Gastroesophageal sphincter (tissue), 4 donors: ENCODE measurements at regions not wholly inside any gene's neighbourhood (a gene's known extent, or its start where the extent isn't known, plus 50 kb on each side); places are given as distances from the start of the nearest gene placed in this dataset.

Experiments
- ATAC-seq: fragments of 150-250 bp; one replicate; pipeline ENCODE4 v1.9.1; 2016; ENCODE audit warnings: mild to moderate bottlenecking, moderate library complexity
- H3K27ac ChIP-seq, 4 donors: fragments of 200-600 bp; sonication (generic) in 3 of 4; 1 replicate in 3 of 4; 2 replicates in 1 of 4; pipeline ENCODE4 v1.5.1; 2016 to 2019
- H3K27me3 ChIP-seq: fragments of 200-600 bp; sonication (generic); one replicate; pipeline ENCODE4 v1.5.1; 2019
- H3K36me3 ChIP-seq, 2 donors: fragments of 200-600 bp; sonication (generic); one replicate each; pipeline ENCODE4 v1.5.1; 2019; ENCODE audit warnings: control low read depth in 1 of 2
- H3K4me1 ChIP-seq, 3 donors: fragments of 200-600 bp; sonication (generic); 1 replicate in 2 of 3; 2 replicates in 1 of 3; pipeline ENCODE4 v1.5.1; 2016 to 2019; ENCODE audit warnings: control low read depth in 2 of 3
- H3K4me3 ChIP-seq, 2 donors: fragments of 200-600 bp; sonication (generic); one replicate each; pipeline ENCODE4 v1.5.1; 2019; ENCODE audit warnings: mild to moderate bottlenecking in 1 of 2, moderate library complexity in 1 of 2
- H3K9me3 ChIP-seq, 3 donors: fragments of 200-600 bp; sonication (generic); one replicate each; pipeline ENCODE4 v1.5.1; 2017 to 2019; ENCODE audit warnings: control low read depth in 2 of 3
- CTCF ChIP-seq, 4 experiments: fragments of 200-600 bp in 2 of 4; fragments of 450-650 bp in 2 of 4; sonication (generic) in 1 of 4; IDR thresholded peaks; one replicate each; pipeline ENCODE4 v1.5.1; 2017 to 2019; ENCODE audit warnings: antibody characterized with exemption in 4 of 4, mild to moderate bottlenecking in 2 of 4, moderate library complexity in 2 of 4
- EP300 ChIP-seq: sonication (generic); formaldehyde crosslinking; IDR thresholded peaks from one replicate; pipeline ENCODE4 v1.6.1; 2017; ENCODE audit warnings: antibody characterized with exemption, mild to moderate bottlenecking
- POLR2A ChIP-seq, 2 donors: fragments of 450-650 bp; IDR thresholded peaks; one replicate each; pipeline ENCODE4 v1.6.1; 2017; ENCODE audit warnings: antibody characterized with exemption in 2 of 2, mild to moderate bottlenecking in 2 of 2, moderate library complexity in 1 of 2
- POLR2AphosphoS5 ChIP-seq: sonication (generic); formaldehyde crosslinking; IDR thresholded peaks from one replicate; pipeline ENCODE4 v1.6.1; 2017; ENCODE audit warnings: antibody characterized with exemption
- WGBS, 2 donors: methylation state at CpG; one replicate each; pipeline ENCODE4 v1.1.5; 2018; ENCODE audit warnings: low coverage in 1 of 2; 5-methylcytosine and 5-hydroxymethylcytosine counted together

GRCh38 chr3:110905121-110905520 is 166.5 kb upstream of the NECTIN3 start:
- Histone ChIP-seq H3K27ac (no peak overlapping the region), H3K9me3 (no peaks in the 10 kb centered on the region), H3K36me3 (no peaks in the 10 kb centered on the region), H3K4me1 (no peaks in the 10 kb centered on the region), H3K27me3 (no peaks in the 10 kb centered on the region), H3K4me3 (no peak overlapping the region)
- TF ChIP-seq EP300, result no peak
- no peak for TF ChIP-seq POLR2AphosphoS5
- TF ChIP-seq POLR2A (IDR thresholded peaks at IDR 0.05), result no peak
- TF ChIP-seq CTCF (IDR thresholded peaks at IDR 0.05), result no peak
- no peak for ATAC-seq
- 75% methylated on average over 1 of the region's 1 CpG; no CpG with 5 or more reads in 1 of the 2 donors for WGBS, 2 donors

GRCh38 chr3:110909839-110910238 is 161.8 kb upstream of the NECTIN3 start:
- 61 to 100% methylated on average over 1 to 2 of the region's 2 CpGs for WGBS, 2 donors
- Histone ChIP-seq H3K9me3 (peaks cover 0 to 6% (median 0%) of the 10 kb centered on the region in 3 donors), H3K4me1 (no peaks in the 10 kb centered on the region), H3K27ac (no peak overlapping the region), H3K36me3 (no peaks in the 10 kb centered on the region), H3K4me3 (no peak overlapping the region), H3K27me3 (no peaks in the 10 kb centered on the region)
- ATAC-seq, result no peak
- TF ChIP-seq POLR2A (IDR thresholded peaks at IDR 0.05), result no peak
- no peak for TF ChIP-seq CTCF (IDR thresholded peaks at IDR 0.05)
- TF ChIP-seq EP300, result no peak
- no peak for TF ChIP-seq POLR2AphosphoS5

GRCh38 chr3:110910346-110910955 is 161.2 kb upstream of the NECTIN3 start:
- Histone ChIP-seq H3K27ac (no peak overlapping the region), H3K4me1 (no peaks in the 10 kb centered on the region), H3K27me3 (no peaks in the 10 kb centered on the region), H3K9me3 (peaks cover 0 to 6% (median 0%) of the 10 kb centered on the region in 3 donors), H3K4me3 (no peak overlapping the region), H3K36me3 (no peaks in the 10 kb centered on the region)
- no peak for ATAC-seq
- no peak for TF ChIP-seq POLR2AphosphoS5
- TF ChIP-seq CTCF (IDR thresholded peaks at IDR 0.05), result no peak
- no peak for TF ChIP-seq EP300
- no peak for TF ChIP-seq POLR2A (IDR thresholded peaks at IDR 0.05)
- WGBS, 2 donors, result 24 to 49% methylated on average over 4 of the region's 4 CpGs

- no peak for ATAC-seq
- H3K9me3 ChIP-seq, result peaks cover 0 to 13% (median 0%) of the 10 kb centered on the region in 3 donors
- WGBS, 2 donors, result 75 to 86% methylated on average over 2 to 4 of the region's 4 CpGs
- no peak for TF ChIP-seq CTCF (IDR thresholded peaks at IDR 0.05)
- no peak for TF ChIP-seq POLR2AphosphoS5
- TF ChIP-seq POLR2A (IDR thresholded peaks at IDR 0.05), result no peak
- no peak for TF ChIP-seq EP300
- no peak overlapping the region for H3K27ac ChIP-seq
- H3K4me3 ChIP-seq, result no peak overlapping the region
- no peaks in the 10 kb centered on the region for H3K27me3 ChIP-seq
- no peaks in the 10 kb centered on the region for H3K36me3 ChIP-seq
- H3K4me1 ChIP-seq, result no peaks in the 10 kb centered on the region
Measured at GRCh38 chr3:110918963-110919362, 152.7 kb upstream of the NECTIN3 start.

- Histone ChIP-seq H3K4me1 (no peaks in the 10 kb centered on the region), H3K36me3 (no peaks in the 10 kb centered on the region), H3K27me3 (no peaks in the 10 kb centered on the region), H3K4me3 (no peak overlapping the region), H3K9me3 (no peaks in the 10 kb centered on the region), H3K27ac (no peak overlapping the region)
- WGBS, 2 donors, result 52% methylated on average over 4 of the region's 4 CpGs
- no peak for ATAC-seq
- no peak for TF ChIP-seq CTCF (IDR thresholded peaks at IDR 0.05)
- no peak for TF ChIP-seq EP300
- TF ChIP-seq POLR2AphosphoS5, result no peak
- no peak for TF ChIP-seq POLR2A (IDR thresholded peaks at IDR 0.05)
Measured at GRCh38 chr3:110925798-110926197, 145.8 kb upstream of the NECTIN3 start.
